ENCODE measurements at regions not wholly inside any gene's neighbourhood (a gene's known extent, or its start where the extent isn't known, plus 50 kb on each side); places are given as distances from the start of the nearest gene placed in this dataset.

- no peak for DNase-seq
Observed at GRCh38 chr1:14513111-14513510, 85.4 kb upstream of the KAZN start.

GRCh38 chr1:14514739-14515138 is 83.7 kb upstream of the KAZN start:
- no peak for DNase-seq

- DNase-seq = peak; percentile 94
Observed at GRCh38 chr1:14516974-14517840, 81.3 kb upstream of the KAZN start.

GRCh38 chr1:14517841-14518180 is 80.7 kb upstream of the KAZN start:
- DNase-seq = no peak

GRCh38 chr1:14519976-14520375 is 78.5 kb upstream of the KAZN start:
- DNase-seq = no peak

GRCh38 chr1:14520514-14521163 is 77.8 kb upstream of the KAZN start:
- no peak for DNase-seq

DNA sequence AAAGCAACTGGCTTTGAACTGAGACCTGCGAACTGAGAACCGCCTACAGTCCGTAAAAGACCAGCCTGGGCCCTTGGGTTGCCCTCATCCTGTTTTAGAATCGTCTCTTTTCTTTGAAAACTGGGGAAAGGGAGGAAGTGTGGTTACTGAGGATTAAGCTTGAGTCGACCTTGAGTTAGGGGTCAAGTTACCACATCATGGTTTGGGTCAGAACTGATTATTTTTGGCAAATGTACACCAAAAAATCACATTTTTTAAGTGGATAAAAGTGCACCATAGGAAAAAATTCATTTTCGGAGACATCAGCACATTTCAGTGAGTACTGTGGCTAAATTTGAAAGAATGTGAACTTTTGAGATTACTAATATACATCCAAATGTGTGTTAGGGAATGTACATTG is 76.9 kb upstream of the KAZN start:
- DNase-seq = peak; percentile 46

DNA sequence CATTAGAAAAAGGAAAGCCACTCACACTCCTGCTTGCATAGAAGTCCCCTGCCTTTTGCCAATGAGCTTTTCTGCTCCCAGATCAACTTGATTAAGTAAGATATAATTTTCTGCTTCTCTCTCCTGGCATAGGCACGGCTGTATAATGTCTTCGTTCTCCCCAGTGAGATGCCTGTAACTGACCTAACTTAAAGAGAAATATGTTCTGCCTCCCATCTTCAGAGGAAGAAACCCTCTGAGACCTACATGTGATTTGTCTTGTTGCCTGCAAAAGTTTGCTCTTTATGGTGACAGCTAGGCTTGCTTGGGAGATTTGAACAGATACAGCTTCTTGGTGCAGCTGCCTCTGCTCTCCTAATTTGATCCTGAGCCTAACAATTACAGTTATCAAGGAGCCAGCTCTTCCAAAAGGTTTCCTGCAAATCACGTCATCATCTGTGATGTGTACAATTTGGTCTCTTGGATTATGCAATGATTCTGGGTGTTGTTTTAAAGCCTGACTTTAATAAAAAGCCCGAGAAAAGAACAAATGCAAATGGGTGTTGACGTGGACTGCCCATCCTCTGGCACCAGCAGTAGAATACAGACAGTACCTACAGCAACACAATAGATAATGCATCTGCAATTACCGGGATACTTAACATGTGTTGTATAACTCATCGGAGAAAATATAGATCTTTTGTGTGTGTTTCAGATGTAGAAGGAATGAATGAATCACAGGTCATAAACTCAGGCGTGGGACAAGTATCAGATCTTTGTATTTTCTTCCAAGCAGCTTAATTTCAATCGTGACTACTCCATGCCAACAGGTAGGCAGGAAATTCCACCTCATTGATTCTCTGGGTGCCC is 76.2 kb upstream of the KAZN start:
- peak; percentile 85 for DNase-seq

DNA sequence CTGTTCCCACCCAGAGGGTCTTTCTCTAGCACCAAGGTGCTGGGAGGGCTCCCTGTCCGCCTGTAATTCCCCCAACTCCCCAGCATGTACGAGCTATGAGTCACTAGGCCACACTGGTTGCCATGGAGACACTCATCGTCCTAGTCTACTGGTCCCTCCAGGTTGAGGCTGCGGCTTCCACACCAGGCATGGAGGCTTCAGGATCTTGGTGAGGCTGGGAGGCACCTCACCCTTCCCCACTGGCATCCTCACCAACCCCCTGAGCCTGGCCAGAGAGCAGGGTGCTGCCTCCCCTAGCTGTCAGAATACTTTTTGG is 75.6 kb upstream of the KAZN start:
- DNase-seq = peak; percentile 90

DNA sequence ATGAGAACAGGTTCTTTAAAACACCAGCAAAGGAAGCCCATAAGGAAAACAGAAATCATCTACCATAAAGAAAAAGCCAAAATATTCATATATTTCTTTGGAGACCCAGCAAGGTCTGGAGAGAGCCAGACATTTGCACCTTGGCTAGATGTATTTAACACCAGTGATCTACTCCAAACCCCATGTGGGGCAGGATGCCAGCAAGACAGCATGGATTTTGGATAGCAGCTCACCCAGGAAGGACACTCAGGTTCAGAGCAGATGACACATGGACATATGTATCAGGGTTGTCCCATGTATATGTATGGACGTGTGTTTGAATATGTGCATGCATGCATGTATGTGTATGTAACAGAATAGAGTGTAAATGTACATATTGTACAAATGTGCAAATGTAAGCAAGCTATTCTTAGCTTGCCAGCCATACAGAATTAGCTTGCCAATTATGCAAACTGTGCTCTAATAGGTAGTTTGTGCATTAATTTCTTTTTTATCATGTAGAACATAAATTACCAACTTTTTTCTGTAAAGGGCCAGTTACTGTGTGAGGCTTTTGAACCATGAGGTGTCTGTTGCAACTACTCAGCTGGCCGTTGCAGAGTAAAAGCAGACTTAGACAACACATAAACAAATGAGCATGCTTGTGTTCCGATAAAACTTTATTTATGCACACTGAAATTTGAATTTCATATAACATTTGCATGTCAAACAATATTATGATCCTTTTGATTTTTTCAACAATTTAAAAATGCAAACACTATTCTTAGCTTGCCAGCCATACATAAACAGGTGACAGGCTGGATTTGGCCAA is 73.5 kb upstream of the KAZN start:
- no peak for DNase-seq

DNA sequence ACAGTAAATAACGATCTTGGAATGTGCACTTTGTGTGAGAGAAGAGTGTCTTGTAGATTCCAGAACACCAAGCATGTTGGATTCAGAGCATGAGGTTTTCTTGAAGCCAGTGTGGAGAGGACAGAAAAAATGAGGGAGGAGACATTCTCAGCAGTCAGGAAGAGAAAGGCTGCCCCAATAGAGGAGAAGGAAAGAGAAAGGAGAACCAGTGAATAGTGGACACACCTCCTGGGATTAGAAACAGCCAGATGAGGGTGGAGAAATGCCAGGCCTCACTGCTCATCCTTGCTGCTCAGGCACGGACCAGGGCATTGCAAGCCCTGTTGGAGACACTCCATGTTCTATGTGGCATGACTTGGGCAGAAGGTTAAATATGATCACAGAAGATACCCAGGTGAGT is 69.0 kb upstream of the KAZN start:
- no peak for DNase-seq

DNA sequence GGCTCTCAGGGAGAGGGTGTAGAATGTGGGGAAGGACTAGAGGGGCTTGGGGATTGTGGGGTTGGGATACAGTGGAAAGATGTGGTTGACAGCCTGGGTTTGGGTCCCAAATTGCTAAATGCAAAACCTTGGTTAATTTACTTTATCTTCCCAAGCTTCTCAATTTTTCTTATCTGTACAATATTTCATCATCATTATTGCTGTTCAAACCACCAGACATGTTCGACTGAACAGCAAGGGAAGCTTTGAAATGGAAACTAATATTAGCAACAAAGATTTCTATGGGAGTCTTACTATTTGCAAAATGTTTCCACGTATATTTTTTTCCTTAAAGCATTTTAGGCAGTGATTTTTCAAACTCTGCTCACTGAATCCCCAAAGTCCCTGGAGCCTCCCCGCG is 67.0 kb upstream of the KAZN start:
- no peak for DNase-seq

DNA sequence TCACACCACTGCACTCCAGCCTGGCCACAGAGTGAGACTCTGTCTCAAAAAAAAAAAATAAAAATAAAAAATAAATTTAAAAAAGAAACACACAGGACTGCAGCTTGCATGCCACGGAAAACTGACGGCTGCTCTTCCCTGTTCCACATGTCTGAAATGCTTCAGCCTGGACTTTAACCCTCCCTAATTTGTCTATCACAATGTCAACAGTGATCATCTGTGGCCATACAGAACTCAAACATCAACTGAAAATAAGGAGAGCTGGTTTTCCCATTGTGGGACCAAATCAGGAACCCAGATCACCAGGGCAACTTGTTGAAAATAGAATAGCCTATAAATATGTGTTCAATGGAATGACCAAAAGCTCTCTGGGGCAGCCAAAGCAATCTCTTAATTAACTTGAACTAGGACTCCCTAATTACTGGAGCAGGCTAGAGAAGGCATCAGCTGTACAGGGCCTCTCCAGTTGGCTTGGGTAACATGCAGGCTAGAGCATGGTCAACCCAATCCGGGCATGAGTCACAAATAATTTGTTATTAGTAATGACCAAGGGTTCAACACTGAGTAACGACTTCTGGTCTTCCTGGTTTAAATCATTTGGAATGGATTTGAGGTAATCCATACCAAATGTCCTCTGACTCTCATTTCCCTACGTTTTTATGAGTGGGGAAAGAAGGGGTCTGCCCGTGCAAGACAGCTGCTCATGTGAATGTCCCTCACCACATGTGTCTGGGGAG is 62.7 kb upstream of the KAZN start:
- DNase-seq = no peak

DNA sequence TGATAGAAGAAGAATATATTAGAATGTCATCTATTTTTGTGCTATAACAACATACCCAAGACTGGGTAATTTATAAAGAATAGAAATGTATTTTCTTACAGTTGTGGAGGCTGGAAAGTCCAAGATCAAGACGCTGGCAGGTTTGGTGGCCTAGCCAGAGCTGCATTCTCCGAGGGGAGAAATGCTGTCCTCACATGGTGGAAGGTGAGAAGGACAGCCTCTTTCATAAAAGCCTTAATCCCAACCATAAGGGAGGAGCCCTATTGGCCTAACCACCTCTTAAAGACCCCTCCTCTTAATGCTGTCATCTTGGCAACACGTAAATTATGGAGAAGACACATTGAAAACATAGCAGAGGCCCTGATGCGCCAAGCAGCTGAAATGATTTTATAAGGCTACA is 60.1 kb upstream of the KAZN start:
- no peak for DNase-seq

GRCh38 chr1:14539309-14539708 is 59.2 kb upstream of the KAZN start:
- DNase-seq = no peak

DNA sequence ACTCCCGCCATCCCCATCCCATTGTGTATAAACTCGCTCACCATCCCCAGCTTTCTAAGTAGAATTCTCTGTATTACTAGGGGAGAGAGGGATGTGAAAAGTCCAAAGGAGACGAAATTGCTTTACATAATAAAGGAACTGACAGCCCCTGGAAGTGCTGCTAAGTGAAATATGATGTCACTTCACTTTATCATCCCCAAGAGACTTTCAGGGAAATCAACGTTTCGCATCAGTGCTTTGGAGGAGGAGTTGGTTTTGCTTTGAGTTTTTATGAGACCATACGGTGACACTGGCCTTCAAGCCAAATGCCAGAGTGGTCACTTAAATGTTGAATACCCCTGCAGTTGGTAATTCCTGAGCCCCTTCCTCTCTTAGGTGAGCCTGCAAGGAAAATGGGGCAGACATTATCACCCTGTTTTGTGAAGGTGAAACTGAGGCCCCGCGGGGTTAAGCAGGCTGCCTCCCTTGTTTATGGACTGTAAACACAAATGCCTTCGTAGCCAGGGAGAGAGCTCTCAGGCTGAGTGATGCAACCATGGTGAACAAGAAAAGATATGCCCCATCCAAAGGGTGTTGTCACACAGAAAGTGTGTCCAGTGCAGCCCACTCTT is 58.4 kb upstream of the KAZN start:
- DNase-seq = no peak

GRCh38 chr1:14541348-14541747 is 57.1 kb upstream of the KAZN start:
- no peak for DNase-seq

GRCh38 chr1:14543191-14543840 is 55.2 kb upstream of the KAZN start:
- peak; percentile 51 for DNase-seq

- no peak for DNase-seq
Observed at GRCh38 chr1:14544319-14544718, 54.2 kb upstream of the KAZN start.

DNA sequence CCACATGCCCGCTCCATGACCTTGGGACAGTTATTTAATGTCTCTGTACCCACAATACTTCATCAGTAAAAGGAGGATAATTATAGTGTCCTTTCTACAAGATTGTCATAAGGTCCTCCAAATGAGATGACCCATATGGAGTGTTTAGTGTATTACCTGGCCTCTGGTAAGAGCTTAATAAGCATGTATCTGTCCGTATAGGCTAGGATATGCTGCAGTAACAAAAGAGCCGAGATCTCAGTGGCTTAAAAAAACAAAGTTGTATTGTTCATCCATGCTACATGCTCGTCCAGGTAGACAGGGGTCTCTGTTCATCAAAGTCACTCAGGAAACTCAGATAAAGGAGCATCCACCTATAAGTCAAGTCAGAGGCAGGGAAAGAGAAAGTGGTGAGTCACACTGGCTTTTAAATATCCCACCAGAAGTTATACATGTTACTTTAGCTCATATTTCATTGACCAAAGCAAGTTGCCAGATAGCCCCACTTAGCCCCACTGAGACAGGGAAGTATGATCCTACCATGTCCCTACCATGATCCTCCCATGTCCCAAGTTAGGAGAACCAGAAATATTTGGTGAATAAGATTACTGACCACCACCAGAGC is 53.0 kb upstream of the KAZN start:
- DNase-seq = no peak

DNA sequence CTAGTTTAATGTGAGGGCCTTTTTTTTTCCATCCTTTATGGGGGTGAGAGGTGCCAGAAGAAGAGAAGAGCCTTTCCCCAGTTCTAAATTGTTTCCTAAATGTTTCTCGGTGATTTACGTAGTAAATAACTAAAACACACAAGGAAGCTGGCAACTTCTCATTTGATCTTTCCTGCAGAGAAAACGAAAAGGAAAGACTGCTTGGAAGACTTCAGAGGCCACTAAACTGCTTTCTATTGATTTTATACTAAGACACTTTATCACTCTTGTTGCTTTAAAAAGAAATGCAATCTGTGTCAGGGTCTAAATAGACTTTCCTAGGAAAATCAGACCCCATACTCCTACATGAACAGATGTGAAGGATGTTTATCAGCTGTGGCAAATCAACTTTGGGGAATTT is 52.1 kb upstream of the KAZN start:
- no peak for DNase-seq
